GM21528 (cell line): ENCODE measurements at regions not wholly inside any gene's neighbourhood (a gene's known extent, or its start where the extent isn't known, plus 50 kb on each side); places are given as distances from the start of the nearest gene placed in this dataset.

Experiments used
- ATAC-seq: cut with Tn5 transposase; IDR thresholded peaks from one replicate; pipeline ENCODE4 v1.9.1; 2021; ENCODE audit warnings: mild to moderate bottlenecking, moderate library complexity; ENCODE audit not compliant: unreplicated experiment, low FRiP score

DNA sequence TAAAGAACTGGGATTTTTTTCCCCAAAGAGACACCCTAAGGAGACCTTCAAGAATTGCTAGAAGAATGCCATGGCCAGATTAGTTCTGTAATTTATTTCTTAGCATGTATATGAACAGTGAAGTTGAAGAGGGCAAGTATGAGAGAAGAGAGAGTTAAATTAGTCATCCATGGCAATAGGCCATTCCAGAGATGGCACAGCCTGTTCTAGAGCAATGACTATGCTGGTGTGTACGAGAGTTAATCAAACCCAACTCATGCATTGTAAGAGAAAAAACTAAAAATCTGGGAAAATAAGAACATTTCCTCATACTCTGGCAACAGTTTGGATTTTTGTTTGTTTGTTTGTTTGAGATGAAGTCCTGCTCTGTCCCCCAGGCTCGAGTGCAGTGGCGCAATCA, 112.1 kb upstream of the PIK3C3 start:
- ATAC-seq: no peak

DNA sequence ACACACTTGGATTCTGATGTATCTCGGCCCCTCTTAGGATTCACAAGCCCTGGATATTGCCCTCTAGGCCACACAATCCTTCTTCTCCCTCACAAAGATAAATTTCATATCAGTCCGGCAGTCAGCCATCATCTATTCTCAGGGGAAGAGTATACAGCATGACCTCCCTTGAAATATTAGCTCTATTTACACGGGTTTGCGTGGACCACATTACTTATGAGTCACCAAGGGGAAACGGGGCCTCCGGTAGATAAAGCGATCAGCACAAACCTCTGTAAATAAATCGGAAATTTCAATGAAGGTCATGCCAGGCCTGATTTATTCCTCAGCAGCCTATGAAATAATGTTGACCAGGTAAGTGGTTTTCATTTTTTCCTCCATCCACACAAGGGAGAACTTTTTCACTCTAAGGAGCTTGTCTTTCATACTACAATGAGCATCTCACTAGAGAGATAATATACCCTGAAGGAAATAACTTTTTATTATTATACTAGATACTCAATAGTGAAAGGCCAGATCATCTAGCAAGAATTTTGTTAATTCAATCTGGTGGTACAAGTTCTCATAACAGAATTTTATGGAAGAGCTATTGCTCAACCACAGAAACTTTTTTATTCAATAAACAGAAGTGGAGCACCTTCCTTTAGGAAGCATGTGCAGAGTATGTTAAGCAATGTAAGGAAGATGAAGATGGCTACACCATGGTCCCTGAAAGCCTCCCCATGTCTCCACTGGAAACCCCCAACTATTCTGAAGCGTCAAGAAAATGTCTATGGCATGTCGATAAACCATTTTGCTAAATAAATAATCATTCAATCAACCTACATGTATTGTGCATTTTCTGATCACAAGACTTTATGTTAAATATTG, 125.2 kb upstream of the PIK3C3 start:
- ATAC-seq: no peak

DNA sequence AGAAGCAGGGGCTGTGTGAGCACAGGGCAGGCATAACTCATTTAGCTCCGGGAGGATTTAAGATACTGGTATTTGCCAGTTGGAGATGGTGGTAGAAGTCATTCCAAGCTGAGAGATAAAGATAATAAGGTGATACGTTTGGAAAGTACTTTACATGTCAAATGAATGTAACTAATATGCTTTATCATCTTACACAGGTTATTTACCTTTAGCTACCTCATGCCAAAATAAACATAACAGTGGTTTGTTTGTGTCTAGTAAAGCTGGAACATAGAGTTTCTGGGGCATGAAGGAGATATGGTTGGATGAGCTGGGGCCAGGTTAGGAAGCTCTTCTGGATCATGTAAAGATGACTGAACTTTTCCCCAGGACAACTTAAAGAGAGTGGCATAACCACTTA, 126.9 kb upstream of the PIK3C3 start:
- no peak for ATAC-seq

DNA sequence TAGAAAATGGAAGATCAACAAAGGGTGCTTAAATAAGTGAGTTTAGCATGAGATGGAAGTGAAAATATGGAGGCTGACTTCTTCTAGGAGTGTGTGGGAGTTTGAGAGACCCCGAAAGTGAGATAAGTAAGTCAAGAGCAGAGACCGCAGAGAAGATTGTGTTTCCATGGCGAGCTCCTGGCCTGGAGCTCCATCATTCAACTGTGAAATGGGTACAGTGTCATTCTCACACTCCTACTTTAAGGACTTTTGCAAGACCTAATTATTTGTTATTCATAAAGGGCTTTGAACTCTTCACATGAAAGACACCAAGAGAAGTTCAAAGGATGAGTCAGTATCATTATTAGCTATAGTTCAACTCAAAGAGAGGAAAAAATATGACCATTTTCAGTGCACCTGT, 134.2 kb upstream of the PIK3C3 start:
- ATAC-seq: no peak

DNA sequence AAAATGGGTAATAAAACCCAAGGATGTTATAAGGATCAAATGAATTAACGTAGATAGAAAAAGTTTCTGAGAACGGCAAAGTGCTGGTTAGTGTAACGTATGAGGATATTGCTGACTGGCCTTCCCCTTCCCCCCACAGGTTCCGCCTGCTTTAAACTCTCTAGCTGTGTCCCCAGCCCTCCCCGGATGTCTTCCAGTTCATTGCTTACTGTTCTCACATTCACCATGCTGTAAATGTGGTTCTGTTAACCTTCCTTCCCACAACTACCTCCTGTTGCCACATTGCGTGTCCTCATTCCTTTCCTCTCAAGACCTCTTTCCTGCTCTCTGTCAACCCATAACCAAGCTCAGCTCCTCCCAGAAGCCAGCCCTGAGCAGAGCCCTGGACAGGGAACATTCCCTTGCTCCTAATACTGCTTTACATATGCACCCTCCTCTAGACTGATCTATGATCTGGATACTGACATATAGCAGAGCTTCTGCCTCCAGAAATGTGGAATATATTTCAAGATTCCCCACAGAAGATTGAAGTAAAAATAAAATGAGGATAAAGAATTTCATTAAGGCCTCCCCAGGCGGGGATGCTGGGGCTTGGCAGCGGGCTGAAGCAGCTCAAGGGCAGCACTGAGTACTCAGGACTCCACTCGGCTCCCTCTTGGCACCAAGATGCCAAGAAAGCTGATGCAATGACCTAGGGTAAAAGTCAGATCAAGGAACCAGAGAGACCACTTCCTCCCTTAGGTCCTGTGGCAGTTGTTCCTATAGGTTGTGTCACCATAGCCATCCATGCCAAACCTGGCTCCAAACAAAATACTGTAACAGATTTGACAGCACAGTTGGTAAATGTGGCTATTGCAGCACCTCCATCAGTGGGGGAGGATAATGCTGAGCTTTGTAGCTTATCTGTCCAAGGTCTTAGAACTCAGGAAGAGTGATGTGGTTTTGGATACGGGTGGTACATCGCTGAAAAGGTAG, 136.4 kb upstream of the PIK3C3 start:
- ATAC-seq: no peak

DNA sequence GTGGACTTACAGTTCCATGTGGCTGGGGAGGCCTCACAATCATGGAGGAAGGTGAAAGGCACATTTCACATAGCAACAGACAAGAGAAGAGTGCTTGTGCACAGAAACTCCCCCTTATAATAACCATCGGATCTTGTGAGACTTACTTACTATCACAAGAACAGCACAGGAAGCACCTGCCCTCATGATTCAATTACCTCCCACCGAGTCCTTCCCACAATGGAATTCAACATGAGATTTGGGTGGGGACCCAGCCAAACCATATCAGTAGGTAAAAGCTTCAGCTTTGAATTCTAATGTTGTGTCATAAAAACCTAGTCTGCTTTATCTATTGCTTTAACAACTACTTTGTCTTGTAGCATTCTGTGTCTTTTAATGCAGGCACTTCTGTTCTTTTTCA, 140.4 kb upstream of the PIK3C3 start:
- ATAC-seq: no peak

DNA sequence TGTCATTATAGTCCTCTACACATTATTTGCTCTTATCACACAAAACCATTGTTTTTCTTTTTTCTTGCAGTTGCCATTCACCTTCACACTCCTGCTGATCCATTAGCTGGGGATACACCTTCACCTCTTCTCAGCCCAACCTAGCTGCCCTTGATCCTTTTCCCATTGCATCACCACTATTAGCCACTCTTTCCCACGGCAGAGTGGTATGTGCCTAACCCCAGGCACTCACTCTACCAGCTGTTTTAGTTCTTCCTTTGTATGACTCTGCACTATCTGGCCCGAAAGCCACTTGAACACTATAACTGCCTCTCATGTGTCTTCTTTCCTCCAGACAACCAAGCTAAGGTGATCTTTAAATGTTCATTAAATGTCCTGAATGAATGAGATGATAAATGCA, 145.4 kb upstream of the PIK3C3 start:
- no peak for ATAC-seq

DNA sequence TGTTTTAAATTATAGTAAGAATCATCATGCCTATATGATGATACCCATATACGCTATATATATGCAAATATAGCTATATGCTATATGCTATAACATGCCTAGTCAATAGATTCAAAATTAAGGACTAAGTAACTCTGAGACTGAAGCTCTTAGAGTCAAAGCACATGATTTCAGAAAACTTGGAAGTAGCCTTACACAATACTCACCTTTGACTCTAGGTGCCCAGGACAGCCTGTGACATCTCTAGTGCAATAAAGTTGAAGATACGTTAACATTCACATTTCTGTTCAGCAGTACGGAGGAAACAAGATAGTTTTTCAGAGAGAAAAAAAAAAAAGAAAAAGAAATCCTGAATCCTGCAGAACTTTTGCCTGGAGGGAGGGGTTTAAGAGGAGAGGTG, 149.7 kb upstream of the PIK3C3 start:
- ATAC-seq: no peak

DNA sequence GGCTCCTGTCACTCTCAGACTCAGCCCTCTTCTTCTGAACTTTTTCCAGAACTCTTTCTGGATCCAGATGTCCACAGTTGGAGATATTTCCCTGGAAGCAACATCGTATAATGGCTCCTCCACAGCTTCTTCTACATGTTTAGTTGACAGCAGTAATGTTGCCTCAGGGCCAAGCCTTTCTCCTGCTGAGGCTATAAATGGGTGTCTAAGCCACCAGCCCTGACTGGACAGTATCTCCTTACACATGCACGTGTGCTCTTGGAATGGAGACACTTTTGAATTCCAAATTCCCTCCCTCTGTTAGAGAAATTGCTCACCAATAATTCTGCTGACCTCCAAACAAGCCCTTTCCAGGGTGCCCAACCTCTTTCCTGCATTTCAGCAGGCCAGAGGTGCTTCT, 156.2 kb upstream of the PIK3C3 start:
- ATAC-seq: no peak

DNA sequence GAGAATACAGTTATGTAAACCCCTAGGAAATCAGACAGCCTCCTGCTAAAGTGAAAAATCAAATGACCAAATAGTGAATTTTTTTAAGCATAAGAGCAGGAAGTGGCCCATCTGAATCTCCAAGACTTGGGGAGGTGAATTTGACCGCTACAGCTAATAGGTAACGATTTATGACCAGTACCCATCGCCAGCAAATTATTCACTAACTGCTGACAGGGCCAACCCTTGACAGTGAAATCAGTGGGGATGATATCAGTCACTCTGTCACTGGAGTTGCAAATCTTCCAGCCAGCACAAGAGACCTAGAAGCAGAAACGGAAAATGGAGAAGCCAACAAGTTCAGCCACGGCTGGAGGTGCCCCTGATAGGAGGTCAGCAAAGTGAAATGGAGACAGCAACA, 164.3 kb upstream of the PIK3C3 start:
- ATAC-seq: no peak

DNA sequence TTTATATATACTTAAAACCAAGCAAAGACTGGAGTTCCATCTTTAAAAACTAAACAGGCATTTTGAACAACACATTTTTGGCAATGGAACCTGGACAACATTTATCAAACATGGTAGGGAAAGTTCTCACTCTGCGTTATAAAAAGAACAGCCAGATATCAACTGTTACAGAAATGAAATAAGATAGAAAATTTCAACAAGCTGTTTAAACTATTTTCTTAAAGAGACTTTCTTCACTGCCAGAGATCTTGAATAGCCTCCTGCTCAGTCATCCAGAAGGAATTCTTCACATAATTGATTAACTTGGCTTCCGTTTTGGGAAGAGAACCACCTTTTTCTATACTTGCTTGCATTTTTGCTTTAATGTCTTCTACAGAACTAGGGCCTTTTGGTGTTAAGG, 166.0 kb upstream of the PIK3C3 start:
- no peak for ATAC-seq

DNA sequence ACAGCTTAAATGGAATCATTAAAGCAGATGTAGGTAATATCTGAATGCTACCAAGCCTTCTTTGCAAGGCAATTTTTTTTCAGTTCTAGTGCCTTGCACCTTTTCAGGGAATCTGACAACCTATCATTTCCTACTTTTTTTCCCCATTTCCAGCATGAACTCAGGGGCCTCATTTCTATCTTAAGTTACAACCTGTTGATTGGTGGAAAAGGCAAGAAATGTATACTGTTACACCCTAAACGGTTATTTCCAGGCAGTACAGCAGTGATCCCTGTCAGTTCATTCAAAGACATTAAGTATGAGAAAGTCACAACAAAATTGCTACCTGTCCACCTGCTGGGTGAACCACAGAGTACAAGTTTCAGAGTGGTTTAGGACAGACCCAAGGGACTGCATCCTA, 171.2 kb upstream of the PIK3C3 start:
- no peak for ATAC-seq

DNA sequence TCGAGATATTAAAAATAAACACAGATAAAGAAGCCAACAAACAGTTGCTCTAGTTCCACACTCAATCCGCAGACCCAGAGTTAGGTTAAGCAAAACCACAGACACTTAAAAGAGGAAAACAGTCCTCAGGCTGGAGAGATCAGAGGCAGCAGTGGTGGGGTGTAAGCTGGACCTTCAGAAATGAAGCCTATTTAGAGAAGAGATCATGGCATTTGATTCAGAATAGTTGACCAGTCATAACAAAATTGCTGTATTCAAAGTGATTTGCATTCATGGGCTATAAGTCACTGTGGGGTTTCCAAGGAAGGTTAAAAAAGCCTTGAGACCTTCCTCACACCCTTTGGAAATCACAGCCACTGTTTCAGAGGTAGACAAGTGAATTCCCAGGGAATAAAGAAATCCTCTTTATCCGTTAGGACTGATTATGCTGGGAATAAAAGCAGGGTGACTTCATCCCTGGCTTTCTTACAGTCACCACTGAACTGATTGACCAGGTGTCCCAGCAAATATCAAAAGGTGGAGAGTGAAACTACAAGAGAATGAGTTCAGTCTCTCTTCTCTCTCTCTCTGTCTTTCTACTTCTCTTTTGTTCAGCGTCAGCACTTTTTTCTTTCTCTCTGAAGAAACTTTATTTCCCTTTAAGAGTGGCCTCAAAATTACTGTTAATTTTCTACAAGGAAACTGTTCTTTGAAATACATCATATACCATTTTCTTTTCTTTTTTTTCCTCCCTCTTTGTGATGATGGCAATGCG, 171.8 kb upstream of the PIK3C3 start:
- ATAC-seq: no peak

DNA sequence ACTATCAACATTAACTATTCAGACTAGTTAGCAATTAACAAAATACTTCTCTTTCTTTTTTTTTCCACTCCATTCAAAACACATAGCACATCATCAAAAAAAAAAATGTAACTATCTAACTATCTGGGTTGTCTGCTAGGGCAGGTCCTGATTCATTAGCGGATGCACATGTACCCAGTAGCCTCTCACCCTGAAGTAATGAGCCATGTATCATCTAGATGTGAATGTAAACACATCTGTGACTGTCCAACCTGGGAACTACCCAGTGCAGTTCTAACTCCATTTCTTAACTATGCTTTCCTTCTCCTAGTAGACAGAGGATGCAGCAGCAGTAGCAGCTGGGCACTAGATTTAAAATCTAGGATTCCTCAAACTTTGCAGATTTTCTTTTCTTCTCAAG, 183.1 kb upstream of the PIK3C3 start:
- no peak for ATAC-seq

DNA sequence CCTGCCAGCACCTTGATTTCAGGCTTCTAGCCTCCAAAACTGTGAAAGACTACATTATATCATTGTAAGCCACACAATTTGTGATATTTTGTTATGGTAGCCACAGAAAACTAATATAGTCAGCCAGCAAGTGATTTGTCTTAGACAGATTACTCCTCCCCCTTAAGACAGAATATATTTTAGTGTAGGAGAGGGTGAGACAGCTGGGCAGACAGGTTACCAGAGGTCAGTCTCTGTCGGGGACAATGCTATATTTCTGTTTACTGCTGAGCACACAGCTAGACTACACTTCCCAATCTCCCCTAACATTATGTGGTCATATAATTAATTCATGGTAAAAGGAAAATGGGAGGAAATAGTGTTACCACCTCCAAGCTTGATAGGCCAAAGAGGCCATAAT, 185.8 kb upstream of the PIK3C3 start:
- no peak for ATAC-seq

DNA sequence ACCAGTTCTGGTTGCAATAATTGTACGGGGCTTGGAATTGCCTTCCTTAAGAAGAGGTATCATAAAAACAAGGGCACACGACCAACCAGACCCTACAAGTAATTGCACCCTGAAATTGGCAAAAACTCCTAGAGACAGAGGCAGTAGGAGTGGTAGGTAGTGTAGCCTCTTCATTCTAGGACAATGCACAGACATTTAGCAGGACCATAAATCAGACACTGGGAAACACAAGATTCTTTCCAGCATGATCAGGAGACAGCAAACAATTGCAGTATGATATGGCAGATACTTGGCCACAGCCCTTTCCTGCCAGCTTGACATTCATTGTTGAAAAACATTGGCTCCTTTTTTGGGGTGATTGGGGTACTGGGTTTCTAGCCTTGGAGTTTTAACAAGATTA, 186.6 kb upstream of the PIK3C3 start:
- ATAC-seq: no peak

DNA sequence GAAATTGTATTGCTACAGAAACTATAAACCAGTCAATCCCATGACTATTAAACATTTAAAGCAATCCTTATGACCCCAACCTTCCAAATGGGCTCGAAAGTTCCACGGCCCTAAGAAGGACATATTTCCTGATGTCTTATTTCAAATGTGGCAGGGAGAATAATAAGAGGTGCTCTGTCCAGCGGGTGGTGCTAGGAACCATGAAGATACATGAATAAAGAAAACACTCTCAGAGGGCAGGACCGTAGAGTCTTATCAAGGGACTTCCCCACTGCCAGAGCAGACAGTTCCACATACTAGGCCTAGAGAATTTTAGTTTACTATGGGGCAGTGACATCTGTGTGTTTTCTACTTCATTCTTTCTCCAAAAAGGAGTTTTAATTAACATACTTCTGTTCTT, 187.1 kb upstream of the PIK3C3 start:
- no peak for ATAC-seq

DNA sequence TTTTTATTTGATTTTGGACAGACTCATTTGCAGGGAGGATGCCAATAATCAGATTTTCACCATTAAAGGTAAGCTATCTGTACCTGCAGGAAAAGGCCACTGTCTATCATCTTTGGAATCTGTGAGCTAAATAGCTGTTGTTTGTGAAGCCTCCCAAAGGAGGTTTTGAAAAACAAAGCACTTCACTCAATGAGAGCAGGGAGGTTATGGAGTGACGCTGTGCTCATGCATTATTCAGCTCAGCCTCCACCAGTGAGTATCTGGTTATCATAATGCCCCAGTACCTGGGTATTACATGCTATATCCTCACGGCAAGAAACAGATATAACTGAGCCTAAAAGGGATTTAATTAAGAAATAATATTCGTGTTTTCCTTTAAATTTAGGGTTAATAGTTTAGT, 189.6 kb upstream of the PIK3C3 start:
- ATAC-seq: no peak

DNA sequence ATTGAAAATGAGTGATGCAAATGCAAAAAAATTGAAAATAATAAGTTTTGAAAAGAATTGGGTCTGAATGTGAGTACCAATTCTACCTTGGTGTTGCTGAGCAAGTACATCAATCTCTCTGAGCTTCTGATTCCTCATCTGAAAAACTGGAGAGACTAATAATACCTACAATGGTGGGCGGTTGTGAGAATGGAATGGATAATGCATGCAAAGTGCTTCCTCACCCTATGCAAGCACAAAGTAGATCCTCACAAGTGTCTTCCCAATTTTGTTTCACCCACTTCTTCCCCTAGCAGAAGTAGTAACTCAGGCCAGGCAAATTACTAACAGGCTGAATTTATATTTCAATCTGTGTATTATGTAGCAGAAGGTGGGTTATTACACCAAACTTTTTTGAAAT, 191.7 kb upstream of the PIK3C3 start:
- ATAC-seq: no peak

DNA sequence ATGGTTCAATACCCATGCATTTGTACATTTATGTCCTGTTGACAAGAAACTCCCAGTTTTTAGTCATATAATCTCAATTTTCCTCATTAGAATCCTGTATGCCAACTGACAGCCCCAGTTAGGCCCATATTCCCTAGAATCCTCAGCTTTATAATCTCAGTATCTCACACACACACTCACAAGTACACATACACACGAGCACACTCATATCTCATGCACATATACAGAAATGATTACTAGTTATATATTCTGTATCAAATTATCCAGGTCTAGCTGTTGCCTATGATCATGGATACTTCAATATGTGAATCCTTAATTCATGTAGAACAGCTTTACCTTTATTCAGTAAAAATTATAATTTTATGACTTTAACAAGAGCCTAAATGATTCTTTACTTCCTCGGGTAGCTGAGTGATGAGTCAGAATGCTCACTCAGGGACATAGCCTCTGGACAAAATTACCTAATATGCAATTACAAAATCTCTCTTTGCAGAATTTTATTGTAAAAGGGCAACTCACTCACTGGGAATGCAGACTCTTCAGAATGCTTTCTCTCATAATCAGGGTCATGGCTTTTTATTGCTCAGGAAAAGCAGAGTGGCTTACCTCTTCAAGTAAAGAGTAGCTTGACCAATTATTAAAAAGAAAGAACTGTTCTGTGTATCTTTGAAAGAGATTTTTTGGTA, 193.6 kb upstream of the PIK3C3 start:
- ATAC-seq: no peak
